MM.1S (cell line): ENCODE measurements at regions not wholly inside any gene's neighbourhood (a gene's known extent, or its start where the extent isn't known, plus 50 kb on each side); places are given as distances from the start of the nearest gene placed in this dataset.

Experiments used
- DNase-seq: peaks from one replicate; pipeline ENCODE4 v3.0.0-alpha.2; 2015
- H2AFZ ChIP-seq: fragments of 300-600 bp; sonication (generic); 2 replicates; pipeline ENCODE4 v1.6.0; 2016; ENCODE audit warnings: antibody characterized with exemption, low read length
- H3F3A ChIP-seq: fragments of 300-600 bp; sonication (generic); 2 replicates; pipeline ENCODE4 v1.6.1; 2016; ENCODE audit warnings: mild to moderate bottlenecking, antibody characterized with exemption, low read length, moderate library complexity, mixed read lengths; ENCODE audit not compliant: insufficient read depth
- H3K27ac ChIP-seq: fragments of 300-600 bp; sonication (generic); 2 replicates; pipeline ENCODE4 v1.5.1; 2016; ENCODE audit warnings: mild to moderate bottlenecking, low read length
- H3K27me3 ChIP-seq: fragments of 300-600 bp; sonication (generic); replicated peaks from 2 replicates; pipeline ENCODE4 v1.6.0; 2016; ENCODE audit warnings: low read length; ENCODE audit not compliant: insufficient read depth
- H3K36me3 ChIP-seq: fragments of 300-600 bp; sonication (generic); replicated peaks from 2 replicates; pipeline ENCODE4 v1.6.1; 2016; ENCODE audit warnings: mild to moderate bottlenecking, low read length, mixed read lengths; ENCODE audit not compliant: insufficient read depth
- H3K4me1 ChIP-seq: fragments of 300-600 bp; sonication (generic); 2 replicates; pipeline ENCODE4 v1.6.1; 2016; ENCODE audit warnings: low read length, mixed read lengths
- H3K4me2 ChIP-seq: fragments of 300-600 bp; sonication (generic); 2 replicates; pipeline ENCODE4 v1.6.0; 2016; ENCODE audit warnings: low read depth, low read length
- H3K4me3 ChIP-seq: fragments of 300-600 bp; sonication (generic); 2 replicates; pipeline ENCODE4 v1.5.1; 2016; ENCODE audit warnings: low read length, mixed read lengths
- H3K79me2 ChIP-seq: fragments of 300-600 bp; sonication (generic); 2 replicates; pipeline ENCODE4 v1.6.1; 2016; ENCODE audit warnings: mixed run types, low read length, mixed read lengths
- H3K9ac ChIP-seq: fragments of 300-600 bp; sonication (generic); 2 replicates; pipeline ENCODE4 v1.6.1; 2016; ENCODE audit warnings: low read length, mixed read lengths
- H3K9me2 ChIP-seq: fragments of 300-600 bp; sonication (generic); replicated peaks from 2 replicates; pipeline ENCODE4 v1.6.1; 2016; ENCODE audit warnings: mild to moderate bottlenecking, low read length, mixed read lengths; ENCODE audit not compliant: insufficient read depth
- H3K9me3 ChIP-seq: fragments of 300-600 bp; sonication (generic); replicated peaks from 2 replicates; pipeline ENCODE4 v1.6.1; 2016; ENCODE audit warnings: mild to moderate bottlenecking, low read length, mixed read lengths; ENCODE audit not compliant: insufficient read depth
- H4K20me1 ChIP-seq: fragments of 300-600 bp; sonication (generic); 2 replicates; pipeline ENCODE4 v1.6.1; 2016; ENCODE audit warnings: mild to moderate bottlenecking, low read length, moderate library complexity, mixed read lengths; ENCODE audit not compliant: insufficient read depth
- EZH2 ChIP-seq: fragments of 300-600 bp; sonication (generic); optimal IDR thresholded peaks from 2 replicates; pipeline ENCODE3; 2017; ENCODE audit warnings: low read depth, mild to moderate bottlenecking, antibody characterized with exemption, low read length, mixed read lengths
- EZH2phosphoT487 ChIP-seq: fragments of 300-600 bp; sonication (generic); IDR thresholded peaks from 2 replicates; pipeline ENCODE4 v1.6.1; 2018; ENCODE audit warnings: antibody characterized with exemption, low read length
- TF ChIP-seq, protein P1 (sequence below): fragments of 300-600 bp; sonication (generic); IDR thresholded peaks from 2 replicates; pipeline ENCODE4 v1.5.1; 2016; ENCODE audit warnings: antibody characterized with exemption, low read length, mixed read lengths

DNA sequence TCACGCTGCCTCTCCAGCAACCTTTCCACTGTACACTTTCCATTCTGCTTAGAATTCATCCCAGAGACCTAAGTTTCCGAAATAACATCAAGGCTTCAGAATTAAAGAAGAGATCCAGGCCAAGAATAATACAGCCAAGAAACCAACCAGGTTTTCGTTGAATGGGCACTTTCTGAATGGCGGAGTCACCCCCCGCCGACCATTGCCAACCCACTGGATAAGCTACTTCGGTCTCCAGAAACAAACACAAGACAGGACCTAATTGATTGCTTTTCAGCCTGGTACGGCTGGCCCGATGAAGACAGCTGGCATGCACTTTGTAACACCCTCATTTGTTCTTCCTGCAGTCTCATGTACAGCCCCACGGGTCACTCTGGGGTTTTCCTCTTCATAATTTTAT, 308.1 kb upstream of the ZFHX3 start:
- no peak for DNase-seq
- H3K36me3 ChIP-seq: no peaks in the 10 kb centered on the region
- no peaks in the 10 kb centered on the region for H3F3A ChIP-seq
- H3K9me2 ChIP-seq: no peaks in the 10 kb centered on the region
- no peaks in the 10 kb centered on the region for H3K9me3 ChIP-seq
- H3K4me2 ChIP-seq: no peak overlapping the region
- no peaks in the 10 kb centered on the region for H3K79me2 ChIP-seq
- H3K9ac ChIP-seq: no peak overlapping the region
- no peak overlapping the region for H2AFZ ChIP-seq
- no peaks in the 10 kb centered on the region for H3K27me3 ChIP-seq
- TF ChIP-seq, protein P1, sequence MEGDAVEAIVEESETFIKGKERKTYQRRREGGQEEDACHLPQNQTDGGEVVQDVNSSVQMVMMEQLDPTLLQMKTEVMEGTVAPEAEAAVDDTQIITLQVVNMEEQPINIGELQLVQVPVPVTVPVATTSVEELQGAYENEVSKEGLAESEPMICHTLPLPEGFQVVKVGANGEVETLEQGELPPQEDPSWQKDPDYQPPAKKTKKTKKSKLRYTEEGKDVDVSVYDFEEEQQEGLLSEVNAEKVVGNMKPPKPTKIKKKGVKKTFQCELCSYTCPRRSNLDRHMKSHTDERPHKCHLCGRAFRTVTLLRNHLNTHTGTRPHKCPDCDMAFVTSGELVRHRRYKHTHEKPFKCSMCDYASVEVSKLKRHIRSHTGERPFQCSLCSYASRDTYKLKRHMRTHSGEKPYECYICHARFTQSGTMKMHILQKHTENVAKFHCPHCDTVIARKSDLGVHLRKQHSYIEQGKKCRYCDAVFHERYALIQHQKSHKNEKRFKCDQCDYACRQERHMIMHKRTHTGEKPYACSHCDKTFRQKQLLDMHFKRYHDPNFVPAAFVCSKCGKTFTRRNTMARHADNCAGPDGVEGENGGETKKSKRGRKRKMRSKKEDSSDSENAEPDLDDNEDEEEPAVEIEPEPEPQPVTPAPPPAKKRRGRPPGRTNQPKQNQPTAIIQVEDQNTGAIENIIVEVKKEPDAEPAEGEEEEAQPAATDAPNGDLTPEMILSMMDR: no peak
- TF ChIP-seq EZH2 (no peak), EZH2phosphoT487 (no peak)
- H3K4me1 ChIP-seq: no peaks in the 10 kb centered on the region
- H4K20me1 ChIP-seq: no peaks in the 10 kb centered on the region
- H3K27ac ChIP-seq: no peak overlapping the region
- H3K4me3 ChIP-seq: no peak overlapping the region

DNA sequence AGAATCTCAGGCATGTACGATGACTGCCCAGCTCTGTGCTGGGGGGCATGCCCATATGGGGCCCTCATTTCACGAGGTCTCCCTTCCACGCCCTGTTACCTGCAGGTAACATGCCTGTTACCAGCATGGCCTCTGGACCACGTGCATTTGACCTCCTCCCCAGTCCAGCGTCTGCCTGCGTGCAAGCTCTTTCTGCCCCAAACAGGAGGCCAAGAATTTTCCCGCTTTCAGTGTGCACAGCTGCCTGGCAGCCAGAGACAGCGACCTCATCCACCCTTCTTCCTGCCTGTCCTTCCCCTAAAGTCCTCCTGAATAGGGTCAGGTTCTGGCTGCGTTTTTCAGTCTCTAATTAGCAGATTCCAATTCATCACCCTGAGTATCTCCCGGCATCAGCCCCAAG, 306.5 kb upstream of the ZFHX3 start:
- no peaks in the 10 kb centered on the region for H4K20me1 ChIP-seq
- TF ChIP-seq, protein P1: no peak
- TF ChIP-seq EZH2phosphoT487 (no peak), EZH2 (no peak)
- no peak for DNase-seq

DNA sequence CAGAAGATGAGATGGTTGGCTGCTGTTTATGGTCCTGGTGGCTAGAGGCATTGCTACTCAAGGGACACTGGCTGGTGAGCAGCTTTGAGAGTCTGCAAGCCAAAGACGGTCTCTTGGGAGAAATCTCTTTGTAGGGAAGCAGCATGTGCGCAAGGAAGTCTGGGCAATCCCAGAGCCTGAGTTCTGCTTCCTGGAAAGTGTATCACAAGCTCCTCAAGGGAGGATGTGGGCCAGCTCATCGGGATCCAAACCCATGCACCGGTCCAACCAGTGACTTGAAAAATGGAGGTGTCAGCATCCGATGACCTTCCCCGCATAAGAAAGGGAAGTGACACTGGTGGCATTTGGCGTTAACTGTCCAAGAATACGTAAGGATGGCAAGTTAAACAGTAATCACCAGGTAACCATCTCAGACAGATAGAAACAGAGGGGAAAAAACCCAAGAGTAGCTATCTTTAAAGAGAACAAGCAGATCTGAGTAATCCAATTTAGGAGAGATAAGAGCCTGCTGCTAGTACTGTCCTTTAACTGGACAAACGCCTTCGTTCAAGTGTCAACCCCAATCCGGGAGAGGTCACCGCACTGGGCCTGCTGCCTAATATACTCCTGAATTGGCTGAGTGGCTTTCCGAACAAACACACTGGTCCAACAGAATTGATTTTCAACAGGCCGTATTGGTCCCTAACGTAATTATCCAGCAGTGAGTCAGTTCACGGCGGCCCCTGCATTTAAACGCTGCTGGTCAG, 303.0 kb upstream of the ZFHX3 start:
- TF ChIP-seq, protein P1: no peak
- TF ChIP-seq EZH2phosphoT487 (no peak), EZH2 (no peak)
- Histone ChIP-seq H3K27ac (no peak overlapping the region), H3K9me3 (no peaks in the 10 kb centered on the region), H3F3A (no peaks in the 10 kb centered on the region), H3K79me2 (no peaks in the 10 kb centered on the region), H3K4me2 (no peak overlapping the region), H2AFZ (no peak overlapping the region), H3K4me3 (no peak overlapping the region), H4K20me1 (no peaks in the 10 kb centered on the region), H3K9me2 (no peaks in the 10 kb centered on the region), H3K9ac (no peak overlapping the region), H3K27me3 (no peaks in the 10 kb centered on the region), H3K4me1 (no peaks in the 10 kb centered on the region), H3K36me3 (no peaks in the 10 kb centered on the region)
- no peak for DNase-seq

More for the DNA sequence above, 306.5 kb upstream of the ZFHX3 start:
- H3K4me3 ChIP-seq: no peak overlapping the region
- no peak overlapping the region for H3K27ac ChIP-seq
- H2AFZ ChIP-seq: no peak overlapping the region
- H3K4me2 ChIP-seq: no peak overlapping the region
- H3K9me3 ChIP-seq: no peaks in the 10 kb centered on the region
- H3K9ac ChIP-seq: no peak overlapping the region
- H3K9me2 ChIP-seq: no peaks in the 10 kb centered on the region
- H3K36me3 ChIP-seq: no peaks in the 10 kb centered on the region
- no peaks in the 10 kb centered on the region for H3K27me3 ChIP-seq
- H3K4me1 ChIP-seq: no peaks in the 10 kb centered on the region
- H3K79me2 ChIP-seq: no peaks in the 10 kb centered on the region
- no peaks in the 10 kb centered on the region for H3F3A ChIP-seq
